ENCODE measurements at regions not wholly inside any gene's neighbourhood (a gene's known extent, or its start where the extent isn't known, plus 50 kb on each side); places are given as distances from the start of the nearest gene placed in this dataset.

DNA sequence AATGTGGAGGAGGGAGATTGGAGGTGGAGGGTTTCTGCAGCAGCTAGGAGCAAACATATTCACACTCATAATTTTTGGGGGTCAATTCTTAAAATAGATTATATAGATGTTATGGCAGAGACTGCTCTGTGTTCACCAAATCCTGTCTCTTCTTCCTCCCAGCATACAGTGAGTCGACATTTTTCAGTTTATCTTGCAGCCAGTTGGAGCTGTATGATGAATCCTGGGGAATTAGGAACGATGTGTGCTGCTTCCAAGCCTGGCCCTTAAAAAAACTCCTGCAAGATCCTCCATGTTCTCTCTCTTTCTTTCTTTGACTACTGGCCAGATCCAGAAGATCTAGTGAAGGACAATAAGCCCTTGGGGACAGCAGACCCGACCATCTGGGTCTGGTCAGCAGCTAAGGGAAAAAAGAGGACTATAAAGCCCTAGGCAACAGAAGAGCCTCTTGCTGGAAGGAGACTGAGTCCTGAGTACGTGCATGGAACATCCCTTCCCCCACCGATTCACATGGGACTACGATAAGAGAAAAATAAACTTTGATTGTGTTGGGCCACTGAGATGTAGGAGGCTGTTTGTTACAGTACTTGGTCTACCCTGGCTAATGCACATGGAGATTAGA lies 55.8 kb upstream of the POMP start:
- H3K36me3 ChIP-seq (ENCODE audit: insufficient read depth, low read length), result no peaks in the 10 kb centered on the region
- ATAC-seq (ENCODE audit: poor library complexity) (no peak), DNase-seq (no peak)
- no peak overlapping the region for H3K4me3 ChIP-seq (ENCODE audit: low read length)
- CTCF ChIA-PET, result no interaction called here
- peaks cover 5% of the 10 kb centered on the region for H3K27me3 Mint-ChIP-seq
- no peaks in the 10 kb centered on the region for H3K36me3 Mint-ChIP-seq (ENCODE audit: low read depth)
- H3K27ac ChIP-seq (ENCODE audit: low read depth in 1 of 2, low read length in 2 of 2), result no peak overlapping the region
- no peaks in the 10 kb centered on the region for H3K9me3 Mint-ChIP-seq
- TF ChIP-seq, protein P1, sequence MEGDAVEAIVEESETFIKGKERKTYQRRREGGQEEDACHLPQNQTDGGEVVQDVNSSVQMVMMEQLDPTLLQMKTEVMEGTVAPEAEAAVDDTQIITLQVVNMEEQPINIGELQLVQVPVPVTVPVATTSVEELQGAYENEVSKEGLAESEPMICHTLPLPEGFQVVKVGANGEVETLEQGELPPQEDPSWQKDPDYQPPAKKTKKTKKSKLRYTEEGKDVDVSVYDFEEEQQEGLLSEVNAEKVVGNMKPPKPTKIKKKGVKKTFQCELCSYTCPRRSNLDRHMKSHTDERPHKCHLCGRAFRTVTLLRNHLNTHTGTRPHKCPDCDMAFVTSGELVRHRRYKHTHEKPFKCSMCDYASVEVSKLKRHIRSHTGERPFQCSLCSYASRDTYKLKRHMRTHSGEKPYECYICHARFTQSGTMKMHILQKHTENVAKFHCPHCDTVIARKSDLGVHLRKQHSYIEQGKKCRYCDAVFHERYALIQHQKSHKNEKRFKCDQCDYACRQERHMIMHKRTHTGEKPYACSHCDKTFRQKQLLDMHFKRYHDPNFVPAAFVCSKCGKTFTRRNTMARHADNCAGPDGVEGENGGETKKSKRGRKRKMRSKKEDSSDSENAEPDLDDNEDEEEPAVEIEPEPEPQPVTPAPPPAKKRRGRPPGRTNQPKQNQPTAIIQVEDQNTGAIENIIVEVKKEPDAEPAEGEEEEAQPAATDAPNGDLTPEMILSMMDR (IDR thresholded peaks at IDR 0.05), result no peak
- H3K9me3 ChIP-seq (ENCODE audit: control insufficient read depth in 1 of 2, insufficient read depth in 1 of 2, low read length in 2 of 2), result no peaks in the 10 kb centered on the region
- intact Hi-C loops (cut with DNase I, micrococcal nuclease), result no loop called here
- H3K4me1 Mint-ChIP-seq (ENCODE audit: low read depth), result no peaks in the 10 kb centered on the region
- peaks cover 0 to 2% of the 10 kb centered on the region in 2 experiments for H3K27me3 ChIP-seq (ENCODE audit: control insufficient read depth in 1 of 2, insufficient read depth in 2 of 2, low read length in 2 of 2)
- H3K4me1 ChIP-seq (ENCODE audit: insufficient read depth, low read length), result no peaks in the 10 kb centered on the region
- no peak overlapping the region for H3K4me3 Mint-ChIP-seq
- no peak overlapping the region for H3K27ac Mint-ChIP-seq
- POLR2A ChIA-PET, result no interaction called here

DNA sequence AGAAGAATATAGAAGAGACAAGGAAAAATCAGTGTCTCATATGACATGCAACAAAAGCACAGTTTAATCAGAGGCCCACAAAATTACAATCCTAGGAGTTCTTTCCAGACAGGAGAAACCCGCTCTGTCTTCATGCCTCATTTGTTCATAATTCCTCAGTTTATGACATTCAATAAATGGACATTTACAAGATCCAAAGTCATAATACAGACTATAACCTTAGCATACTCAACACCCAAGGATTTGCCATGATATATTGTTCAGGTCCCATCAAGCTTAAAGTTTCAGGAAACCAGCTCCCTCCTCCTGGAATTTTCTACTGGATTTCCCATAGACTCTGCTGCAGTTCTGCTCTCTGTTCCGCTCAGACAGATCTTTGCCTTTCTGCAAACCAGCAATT lies 56.4 kb upstream of the POMP start:
- no peak for ATAC-seq (ENCODE audit: poor library complexity)
- peaks cover 7% of the 10 kb centered on the region for H3K27me3 Mint-ChIP-seq

DNA sequence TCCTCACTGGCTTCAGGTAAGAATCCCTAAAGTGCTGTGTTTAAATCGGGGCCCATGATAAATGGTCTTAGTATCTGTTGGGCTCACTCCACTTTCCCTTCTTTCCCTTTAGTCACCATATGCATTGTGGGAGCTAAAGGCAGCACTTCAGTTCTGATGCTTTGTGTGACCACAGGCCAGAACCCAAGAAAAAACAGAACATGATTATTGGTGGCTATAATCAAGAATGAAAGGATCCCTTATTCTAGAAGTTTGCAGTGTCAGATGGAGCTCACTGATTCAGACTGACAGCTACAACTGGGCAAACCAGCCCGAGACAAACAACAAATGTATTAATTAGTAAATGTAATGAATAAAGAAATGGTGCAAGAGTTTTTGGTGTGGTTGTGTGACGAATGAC lies 57.3 kb upstream of the POMP start:
- ChIA-PET POLR2A (interaction anchor here (1.1 kb wide), 1 partner anchor 64 kb away, joined by 3 read pairs; no protein-coding TSS in a partner anchor), CTCF (no interaction called here)
- H3K4me3 ChIP-seq (ENCODE audit: low read length), result no peak overlapping the region
- H3K4me1 Mint-ChIP-seq (ENCODE audit: low read depth), result no peaks in the 10 kb centered on the region
- no peak overlapping the region for H3K27ac Mint-ChIP-seq
- H3K9me3 ChIP-seq (ENCODE audit: control insufficient read depth in 1 of 2, insufficient read depth in 1 of 2, low read length in 2 of 2), result no peaks in the 10 kb centered on the region
- H3K4me3 Mint-ChIP-seq, result no peak overlapping the region
- H3K27me3 ChIP-seq (ENCODE audit: control insufficient read depth in 1 of 2, insufficient read depth in 2 of 2, low read length in 2 of 2), result peaks cover 0 to 2% of the 10 kb centered on the region in 2 experiments
- TF ChIP-seq, protein P1 (IDR thresholded peaks at IDR 0.05), result no peak
- DNase-seq (no peak), ATAC-seq (ENCODE audit: poor library complexity) (no peak)
- H3K27me3 Mint-ChIP-seq, result peaks cover 10% of the 10 kb centered on the region
- no peak overlapping the region for H3K27ac ChIP-seq (ENCODE audit: low read depth in 1 of 2, low read length in 2 of 2)
- H3K9me3 Mint-ChIP-seq, result no peaks in the 10 kb centered on the region
- no peaks in the 10 kb centered on the region for H3K4me1 ChIP-seq (ENCODE audit: insufficient read depth, low read length)
- no peaks in the 10 kb centered on the region for H3K36me3 Mint-ChIP-seq (ENCODE audit: low read depth)
- no peaks in the 10 kb centered on the region for H3K36me3 ChIP-seq (ENCODE audit: insufficient read depth, low read length)
- intact Hi-C loops (cut with DNase I, micrococcal nuclease), result no loop called here

More for the DNA sequence above, 56.4 kb upstream of the POMP start:
- Histone ChIP-seq H3K4me1 (ENCODE audit: insufficient read depth, low read length) (no peaks in the 10 kb centered on the region), H3K4me3 (ENCODE audit: low read length) (no peak overlapping the region), H3K9me3 (ENCODE audit: control insufficient read depth in 1 of 2, insufficient read depth in 1 of 2, low read length in 2 of 2) (no peaks in the 10 kb centered on the region), H3K27ac (ENCODE audit: low read depth in 1 of 2, low read length in 2 of 2) (no peak overlapping the region), H3K36me3 (ENCODE audit: insufficient read depth, low read length) (no peaks in the 10 kb centered on the region), H3K27me3 (ENCODE audit: control insufficient read depth in 1 of 2, insufficient read depth in 2 of 2, low read length in 2 of 2) (peaks cover 0 to 2% of the 10 kb centered on the region in 2 experiments)
- intact Hi-C loops (cut with DNase I, micrococcal nuclease), result no loop called here
- no peaks in the 10 kb centered on the region for H3K36me3 Mint-ChIP-seq (ENCODE audit: low read depth)
- no peaks in the 10 kb centered on the region for H3K4me1 Mint-ChIP-seq (ENCODE audit: low read depth)
- ChIA-PET POLR2A (no interaction called here), CTCF (no interaction called here)
- TF ChIP-seq, protein P1 (IDR thresholded peaks at IDR 0.05), result no peak
- no peak for DNase-seq
- H3K9me3 Mint-ChIP-seq, result no peaks in the 10 kb centered on the region
- no peak overlapping the region for H3K27ac Mint-ChIP-seq
- H3K4me3 Mint-ChIP-seq, result no peak overlapping the region
